ENCODE measurements at regions not wholly inside any gene's neighbourhood (a gene's known extent, or its start where the extent isn't known, plus 50 kb on each side); places are given as distances from the start of the nearest gene placed in this dataset.
"Not testable (repeated sequence)": the region's sequence is repeated elsewhere in the genome, so short reads cannot be mapped to it uniquely, and the experiment has no call there.

GRCh38 chr1:172851856-172852255 is 193.0 kb downstream of the FASLG start:
- Histone ChIP-seq H3K27me3 (ENCODE audit: control insufficient read depth, insufficient read depth, low read length) (no peaks in the 10 kb centered on the region), H3K4me3 (ENCODE audit: insufficient read depth, low read depth, low read length) (no peak overlapping the region), H3K36me3 (replicated peaks; ENCODE audit: control insufficient read depth, insufficient read depth, low read length) (no peaks in the 10 kb centered on the region)
- DNase-seq: no peak

GRCh38 chr1:172855983-172856382 is 194.8 kb downstream of the TNFSF18 start:
- H3K36me3 ChIP-seq (replicated peaks; ENCODE audit: control insufficient read depth, insufficient read depth, low read length); H3K27me3 ChIP-seq (ENCODE audit: control insufficient read depth, insufficient read depth, low read length): not testable (repeated sequence)

GRCh38 chr1:172863031-172863430 is 187.7 kb downstream of the TNFSF18 start:
- no peaks in the 10 kb centered on the region for H3K27me3 ChIP-seq (ENCODE audit: control insufficient read depth, insufficient read depth, low read length)
- H3K4me3 ChIP-seq (ENCODE audit: insufficient read depth, low read depth, low read length): no peak overlapping the region
- DNase-seq: no peak
- no peaks in the 10 kb centered on the region for H3K36me3 ChIP-seq (replicated peaks; ENCODE audit: control insufficient read depth, insufficient read depth, low read length)

More at GRCh38 chr1:172855983-172856382, 194.8 kb downstream of the TNFSF18 start:
- not testable (repeated sequence) for DNase-seq; H3K4me3 ChIP-seq (ENCODE audit: insufficient read depth, low read depth, low read length)

- Histone ChIP-seq H3K36me3 (replicated peaks; ENCODE audit: control insufficient read depth, insufficient read depth, low read length) (no peaks in the 10 kb centered on the region), H3K27me3 (ENCODE audit: control insufficient read depth, insufficient read depth, low read length) (no peaks in the 10 kb centered on the region), H3K4me3 (ENCODE audit: insufficient read depth, low read depth, low read length) (no peak overlapping the region)
- DNase-seq: no peak
Observed at GRCh38 chr1:172867216-172867818, 183.4 kb downstream of the TNFSF18 start.

- H3K4me3 ChIP-seq (ENCODE audit: insufficient read depth, low read depth, low read length): no peak overlapping the region
- no peaks in the 10 kb centered on the region for H3K36me3 ChIP-seq (replicated peaks; ENCODE audit: control insufficient read depth, insufficient read depth, low read length)
- DNase-seq: no peak
- H3K27me3 ChIP-seq (ENCODE audit: control insufficient read depth, insufficient read depth, low read length): no peaks in the 10 kb centered on the region
Observed at GRCh38 chr1:172870901-172871606, 179.7 kb downstream of the TNFSF18 start.

- no peak for DNase-seq
Observed at GRCh38 chr1:172874950-172875349, 175.8 kb downstream of the TNFSF18 start.

GRCh38 chr1:172875892-172876291 is 174.8 kb downstream of the TNFSF18 start:
- DNase-seq: no peak
- Histone ChIP-seq H3K27me3 (ENCODE audit: control insufficient read depth, insufficient read depth, low read length) (no peaks in the 10 kb centered on the region), H3K36me3 (replicated peaks; ENCODE audit: control insufficient read depth, insufficient read depth, low read length) (no peaks in the 10 kb centered on the region), H3K4me3 (ENCODE audit: insufficient read depth, low read depth, low read length) (no peak overlapping the region)

More at GRCh38 chr1:172874950-172875349, 175.8 kb downstream of the TNFSF18 start:
- no peaks in the 10 kb centered on the region for H3K27me3 ChIP-seq (ENCODE audit: control insufficient read depth, insufficient read depth, low read length)
- H3K4me3 ChIP-seq (ENCODE audit: insufficient read depth, low read depth, low read length): no peak overlapping the region
- H3K36me3 ChIP-seq (replicated peaks; ENCODE audit: control insufficient read depth, insufficient read depth, low read length): no peaks in the 10 kb centered on the region

- DNase-seq: no peak
- Histone ChIP-seq H3K27me3 (ENCODE audit: control insufficient read depth, insufficient read depth, low read length) (no peaks in the 10 kb centered on the region), H3K36me3 (replicated peaks; ENCODE audit: control insufficient read depth, insufficient read depth, low read length) (no peaks in the 10 kb centered on the region), H3K4me3 (ENCODE audit: insufficient read depth, low read depth, low read length) (no peak overlapping the region)
Observed at GRCh38 chr1:172882385-172882784, 168.4 kb downstream of the TNFSF18 start.

GRCh38 chr1:172882791-172883386 is 167.9 kb downstream of the TNFSF18 start:
- Histone ChIP-seq H3K4me3 (ENCODE audit: insufficient read depth, low read depth, low read length) (no peak overlapping the region), H3K27me3 (ENCODE audit: control insufficient read depth, insufficient read depth, low read length) (no peaks in the 10 kb centered on the region), H3K36me3 (replicated peaks; ENCODE audit: control insufficient read depth, insufficient read depth, low read length) (no peaks in the 10 kb centered on the region)
- DNase-seq: no peak

GRCh38 chr1:172883387-172883791 is 167.4 kb downstream of the TNFSF18 start:
- Histone ChIP-seq H3K36me3 (replicated peaks; ENCODE audit: control insufficient read depth, insufficient read depth, low read length) (no peaks in the 10 kb centered on the region), H3K27me3 (ENCODE audit: control insufficient read depth, insufficient read depth, low read length) (no peaks in the 10 kb centered on the region), H3K4me3 (ENCODE audit: insufficient read depth, low read depth, low read length) (no peak overlapping the region)
- DNase-seq: no peak

- DNase-seq: no peak
- Histone ChIP-seq H3K36me3 (replicated peaks; ENCODE audit: control insufficient read depth, insufficient read depth, low read length) (no peaks in the 10 kb centered on the region), H3K4me3 (ENCODE audit: insufficient read depth, low read depth, low read length) (no peak overlapping the region)
Observed at GRCh38 chr1:172883844-172884243, 166.9 kb downstream of the TNFSF18 start.

GRCh38 chr1:172885411-172885810 is 165.3 kb downstream of the TNFSF18 start:
- H3K36me3 ChIP-seq (replicated peaks; ENCODE audit: control insufficient read depth, insufficient read depth, low read length): no peaks in the 10 kb centered on the region
- H3K4me3 ChIP-seq (ENCODE audit: insufficient read depth, low read depth, low read length): no peak overlapping the region
- H3K27me3 ChIP-seq (ENCODE audit: control insufficient read depth, insufficient read depth, low read length): no peaks in the 10 kb centered on the region
- no peak for DNase-seq

More at GRCh38 chr1:172883844-172884243, 166.9 kb downstream of the TNFSF18 start:
- H3K27me3 ChIP-seq (ENCODE audit: control insufficient read depth, insufficient read depth, low read length): no peaks in the 10 kb centered on the region

- no peaks in the 10 kb centered on the region for H3K36me3 ChIP-seq (replicated peaks; ENCODE audit: control insufficient read depth, insufficient read depth, low read length)
- no peak for DNase-seq
- no peaks in the 10 kb centered on the region for H3K27me3 ChIP-seq (ENCODE audit: control insufficient read depth, insufficient read depth, low read length)
- no peak overlapping the region for H3K4me3 ChIP-seq (ENCODE audit: insufficient read depth, low read depth, low read length)
Observed at GRCh38 chr1:172885971-172886370, 164.8 kb downstream of the TNFSF18 start.

GRCh38 chr1:172887162-172887561 is 163.6 kb downstream of the TNFSF18 start:
- no peak overlapping the region for H3K4me3 ChIP-seq (ENCODE audit: insufficient read depth, low read depth, low read length)
- no peak for DNase-seq
- H3K36me3 ChIP-seq (replicated peaks; ENCODE audit: control insufficient read depth, insufficient read depth, low read length): no peaks in the 10 kb centered on the region
- H3K27me3 ChIP-seq (ENCODE audit: control insufficient read depth, insufficient read depth, low read length): no peaks in the 10 kb centered on the region

GRCh38 chr1:172893146-172893841 is 157.4 kb downstream of the TNFSF18 start:
- DNase-seq: no peak

More at GRCh38 chr1:172893146-172893841, 157.4 kb downstream of the TNFSF18 start:
- Histone ChIP-seq H3K4me3 (ENCODE audit: insufficient read depth, low read depth, low read length) (no peak overlapping the region), H3K27me3 (ENCODE audit: control insufficient read depth, insufficient read depth, low read length) (no peaks in the 10 kb centered on the region), H3K36me3 (replicated peaks; ENCODE audit: control insufficient read depth, insufficient read depth, low read length) (no peaks in the 10 kb centered on the region)
